ENCODE measurements at regions not wholly inside any gene's neighbourhood (a gene's known extent, or its start where the extent isn't known, plus 50 kb on each side); places are given as distances from the start of the nearest gene placed in this dataset.

- DNase-seq (ENCODE audit: insufficient read length, low spot score) (no peak), FAIRE-seq (no peak)
Observed at GRCh38 chr9:7403839-7404487, 395.6 kb downstream of the DMAC1 start.

- no peak for DNase-seq (ENCODE audit: insufficient read length, low spot score)
- no peak for FAIRE-seq
Observed at GRCh38 chr9:7403028-7403389, 396.6 kb downstream of the DMAC1 start.

- DNase-seq (ENCODE audit: insufficient read length, low spot score), result no peak
- FAIRE-seq, result no peak
Observed at GRCh38 chr9:7402334-7403027, 397.1 kb downstream of the DMAC1 start.

GRCh38 chr9:7401116-7401515 lies 398.5 kb downstream of the DMAC1 start:
- DNase-seq (ENCODE audit: insufficient read length, low spot score), result no peak
- no peak for FAIRE-seq

DNA sequence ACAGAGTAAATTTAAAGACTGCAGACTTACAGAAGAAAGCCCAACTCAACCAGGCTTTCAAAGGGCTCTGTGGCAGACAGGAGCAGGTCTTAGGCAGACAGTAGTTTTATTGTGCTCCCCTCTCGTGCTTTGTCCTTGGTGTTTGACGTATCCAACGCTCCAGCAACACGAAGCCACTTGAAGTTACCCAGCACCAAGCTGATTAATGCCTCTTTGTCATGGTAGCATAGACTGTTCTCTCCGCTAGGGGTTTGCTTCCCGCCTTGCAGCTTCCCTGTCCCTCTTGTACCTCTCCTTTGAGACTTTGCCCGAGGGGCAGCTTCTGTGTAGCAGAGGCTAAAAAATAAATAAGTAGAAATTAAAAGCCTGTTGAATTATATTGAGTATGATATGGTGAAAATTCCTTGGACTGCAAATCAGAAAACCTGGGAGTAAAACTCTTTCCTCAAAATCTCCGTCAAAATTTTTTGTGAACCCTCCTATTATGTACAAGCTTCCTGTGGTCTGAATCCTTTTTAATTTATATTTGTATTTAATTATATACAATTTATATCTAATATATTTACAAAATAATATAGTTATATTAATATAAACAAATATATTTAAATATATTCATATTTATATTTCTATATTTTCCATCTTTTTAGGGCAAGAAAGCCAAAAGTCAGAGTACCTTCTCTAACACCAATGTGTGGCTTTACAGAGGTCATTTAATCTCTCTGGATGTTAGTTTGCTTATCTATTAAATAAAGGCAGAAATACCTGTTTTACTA lies 405.4 kb downstream of the DMAC1 start:
- DNase-seq (ENCODE audit: insufficient read length, low spot score) (no peak), FAIRE-seq (no peak)

- DNase-seq (ENCODE audit: insufficient read length, low spot score) (no peak), FAIRE-seq (no peak)
Observed at GRCh38 chr9:7392148-7392547, 407.4 kb downstream of the DMAC1 start.

- no peak for FAIRE-seq
- DNase-seq (ENCODE audit: insufficient read length, low spot score), result no peak
Observed at GRCh38 chr9:7388755-7389154, 410.8 kb downstream of the DMAC1 start.

DNA sequence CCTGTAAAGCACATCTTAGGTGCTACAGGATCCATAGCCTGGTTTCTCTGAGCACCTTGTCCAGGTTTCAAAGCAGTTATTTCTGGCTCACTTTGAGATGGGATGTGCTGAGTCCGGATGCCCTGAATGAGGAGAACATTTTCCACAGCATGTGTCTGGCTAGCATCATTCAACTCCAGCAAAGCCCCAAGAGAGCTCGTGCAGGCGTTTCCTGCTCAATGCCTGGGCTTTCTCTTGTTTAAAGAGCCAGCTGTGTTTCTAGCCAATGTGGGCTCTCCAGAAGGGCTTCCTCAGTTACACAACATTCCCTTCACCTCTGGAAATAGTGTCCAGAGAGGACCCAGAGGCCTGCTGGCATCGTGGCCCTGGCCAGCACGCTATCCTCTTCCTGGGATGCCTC lies 411.7 kb downstream of the DMAC1 start:
- no peak for FAIRE-seq
- no peak for DNase-seq (ENCODE audit: insufficient read length, low spot score)

DNA sequence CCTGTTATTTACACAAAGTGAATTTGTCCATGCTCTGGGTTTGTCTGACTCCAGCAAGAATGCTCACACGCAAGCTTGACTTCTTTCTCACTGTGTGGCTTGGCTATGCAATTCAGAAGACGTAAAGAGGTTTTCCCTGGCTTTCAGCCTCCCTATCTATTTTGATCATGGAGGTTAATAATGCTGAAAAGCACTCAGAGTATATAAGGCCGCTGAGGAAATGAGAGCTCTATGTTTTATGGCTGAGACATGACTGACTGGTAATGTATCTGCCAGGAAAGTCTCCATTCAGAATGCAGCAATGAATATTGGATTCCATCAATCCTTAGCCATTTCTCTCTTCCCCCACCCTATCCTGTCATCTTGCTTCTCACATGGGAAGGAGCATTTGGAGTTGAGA lies 417.3 kb downstream of the DMAC1 start:
- FAIRE-seq, result no peak
- DNase-seq (ENCODE audit: insufficient read length, low spot score), result no peak

- DNase-seq (ENCODE audit: insufficient read length, low spot score) (no peak), FAIRE-seq (no peak)
Observed at GRCh38 chr9:7377489-7377888, 422.1 kb downstream of the DMAC1 start.

DNA sequence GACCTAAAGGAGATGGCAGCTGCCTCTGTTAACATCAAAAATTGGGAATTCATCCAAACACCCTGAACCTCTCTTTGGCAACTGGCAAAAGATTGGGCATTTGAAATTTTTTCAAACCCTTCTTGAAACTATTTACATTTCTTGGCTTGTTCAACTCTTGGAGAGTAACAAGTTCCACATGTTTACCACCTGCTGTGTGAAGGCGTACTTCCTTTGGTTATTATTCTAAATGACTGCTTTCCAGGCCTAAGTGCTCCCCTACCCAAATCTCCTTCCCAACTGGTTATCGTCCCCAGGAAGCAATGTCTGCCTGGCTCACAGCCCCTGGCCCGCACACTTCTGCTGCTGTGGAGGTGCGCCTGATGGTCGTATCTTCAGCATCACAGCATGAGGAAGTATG lies 422.7 kb downstream of the DMAC1 start:
- DNase-seq (ENCODE audit: insufficient read length, low spot score) (no peak), FAIRE-seq (no peak)

- FAIRE-seq (no peak), DNase-seq (ENCODE audit: insufficient read length, low spot score) (no peak)
Observed at GRCh38 chr9:7376213-7376612, 423.4 kb downstream of the DMAC1 start.

DNA sequence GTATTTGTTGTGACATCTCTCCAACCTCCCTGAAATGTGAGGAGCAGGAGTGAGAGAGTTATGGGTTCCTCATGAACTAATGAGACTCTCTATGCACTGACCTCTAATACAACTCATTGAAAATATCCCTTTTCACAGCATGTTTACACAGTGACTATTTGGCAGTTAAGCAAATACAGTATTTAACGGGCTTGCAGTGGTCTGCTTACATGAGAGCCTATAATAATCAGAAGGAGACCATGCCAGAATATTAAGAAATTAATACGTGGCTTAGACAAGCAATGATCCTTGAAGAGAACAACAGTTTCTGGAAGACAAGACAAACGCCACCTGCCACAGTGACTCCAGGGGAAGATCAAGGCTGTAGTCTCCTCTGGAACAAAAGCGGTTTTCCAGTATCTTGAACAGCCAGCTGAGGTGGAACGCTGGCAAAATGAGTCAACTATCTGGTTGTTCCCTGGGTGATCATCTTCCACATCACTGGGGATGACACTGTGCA lies 424.5 kb downstream of the DMAC1 start:
- no peak for FAIRE-seq
- DNase-seq (ENCODE audit: insufficient read length, low spot score), result no peak

DNA sequence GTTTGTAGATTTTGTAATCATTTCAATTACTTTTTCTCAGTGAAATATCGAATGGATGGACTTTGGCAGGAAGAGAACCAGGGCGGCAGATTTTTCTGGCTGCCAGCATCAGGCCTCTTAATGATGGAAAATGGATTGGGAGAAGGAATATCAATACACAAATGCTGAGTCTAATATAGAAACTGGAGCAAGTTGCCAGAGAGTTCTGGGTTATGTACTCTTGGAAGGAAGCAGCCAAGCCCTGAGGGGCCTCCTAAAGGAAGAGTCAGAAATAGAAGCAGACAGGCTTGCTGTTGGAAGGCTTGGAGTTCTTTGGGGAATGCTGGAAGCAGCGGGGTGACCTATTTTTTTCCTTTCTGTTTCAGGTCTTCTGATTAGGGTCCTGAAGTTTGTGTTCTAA lies 428.6 kb downstream of the DMAC1 start:
- FAIRE-seq (no peak), DNase-seq (ENCODE audit: insufficient read length, low spot score) (no peak)

DNA sequence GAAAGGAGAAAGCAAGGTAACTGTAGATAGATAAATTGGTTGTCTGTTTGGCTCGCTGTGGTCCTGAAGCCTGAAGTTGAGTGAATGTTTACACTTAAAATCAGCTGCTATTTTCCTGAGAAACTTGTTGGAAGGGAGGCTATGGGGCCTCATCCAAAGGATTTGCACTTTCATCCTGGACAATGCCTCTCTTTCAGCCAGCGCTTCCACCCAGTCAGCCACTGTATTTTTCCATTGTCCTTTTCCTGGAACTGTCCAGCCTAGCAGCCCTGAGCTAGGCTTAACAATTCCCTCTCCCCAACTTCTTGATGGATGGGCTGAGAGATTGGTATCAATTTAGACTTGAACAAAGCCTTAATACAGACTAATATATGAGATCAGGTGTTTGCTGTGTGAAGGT lies 429.2 kb downstream of the DMAC1 start:
- no peak for FAIRE-seq
- DNase-seq (ENCODE audit: insufficient read length, low spot score), result no peak

GRCh38 chr9:7369384-7369821 lies 430.2 kb downstream of the DMAC1 start:
- DNase-seq (ENCODE audit: insufficient read length, low spot score) (no peak), FAIRE-seq (no peak)

DNA sequence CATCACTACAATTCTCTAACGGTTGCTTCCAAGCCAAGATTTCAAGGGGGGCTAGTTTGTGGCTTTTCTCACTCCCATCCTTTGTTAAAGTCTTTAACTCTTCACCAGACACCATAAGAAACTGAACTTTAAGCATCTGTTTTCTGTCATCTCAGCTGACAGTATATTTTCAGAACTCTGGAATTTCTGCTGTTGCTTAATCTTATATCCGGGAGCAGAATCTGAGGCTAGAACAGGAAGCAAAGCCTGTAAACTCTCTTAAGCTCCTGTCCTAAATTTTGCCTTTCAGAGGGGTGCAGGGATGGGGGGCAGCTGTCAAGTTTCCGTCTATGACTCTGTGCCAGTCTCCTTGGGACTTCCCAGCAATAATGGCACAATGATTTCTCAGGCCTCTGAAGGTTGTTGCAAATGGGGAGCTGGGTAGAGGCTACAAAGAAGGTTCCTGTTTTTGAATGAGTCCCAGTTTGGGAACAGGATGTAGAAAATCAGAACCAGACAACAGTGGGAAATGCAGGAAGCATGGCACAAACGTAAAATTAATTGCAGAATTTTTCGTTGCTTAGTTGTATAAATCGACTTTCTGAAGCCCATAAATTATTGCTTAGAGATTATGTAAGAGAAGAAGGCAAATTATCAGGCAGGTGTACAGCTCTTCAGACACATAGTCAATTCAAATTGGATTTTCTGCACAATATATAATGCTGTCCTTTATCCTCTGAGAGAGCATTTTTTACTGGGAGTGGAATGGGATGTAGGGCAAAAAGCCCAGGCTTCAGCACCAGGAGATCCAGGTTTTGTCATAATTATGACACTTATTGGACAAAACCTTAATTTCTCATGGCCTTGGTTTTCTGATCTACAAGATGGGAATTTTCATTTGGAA lies 430.9 kb downstream of the DMAC1 start:
- FAIRE-seq, result no peak
- DNase-seq (ENCODE audit: insufficient read length, low spot score), result no peak

DNA sequence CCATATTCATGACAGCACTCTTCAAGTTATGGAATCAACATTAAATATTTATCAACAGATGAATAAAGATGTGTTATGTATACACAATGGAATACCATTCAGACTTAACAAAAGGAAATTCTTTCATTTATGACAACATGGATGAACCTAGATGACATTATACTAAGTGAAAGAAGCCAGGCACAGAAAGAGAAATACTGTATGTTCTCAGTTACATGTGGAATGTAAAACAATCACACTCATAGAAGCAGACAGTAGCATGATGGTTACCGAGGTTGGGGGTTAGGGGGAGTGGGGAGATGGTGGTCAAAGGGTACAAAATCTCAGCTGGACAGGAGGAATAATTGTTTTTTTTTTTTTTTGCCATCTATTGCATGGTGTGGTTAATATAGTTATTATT lies 431.9 kb downstream of the DMAC1 start:
- FAIRE-seq (no peak), DNase-seq (ENCODE audit: insufficient read length, low spot score) (no peak)

GRCh38 chr9:7366121-7366520 lies 433.5 kb downstream of the DMAC1 start:
- DNase-seq (ENCODE audit: insufficient read length, low spot score) (no peak), FAIRE-seq (no peak)

- no peak for DNase-seq (ENCODE audit: insufficient read length, low spot score)
- no peak for FAIRE-seq
Observed at GRCh38 chr9:7363777-7364477, 435.7 kb downstream of the DMAC1 start.
